Limb (tissue), 2 donors: ENCODE measurements at regions not wholly inside any gene's neighbourhood (a gene's known extent, or its start where the extent isn't known, plus 50 kb on each side); places are given as distances from the start of the nearest gene placed in this dataset.
A peak's percentile ranks its signal among the peaks of the same experiment; 100 is the strongest.

Experiments
- DNase-seq, 2 donors: peaks; one replicate each; pipeline ENCODE4 v3.0.0-alpha.2; 2016; ENCODE audit errors: extremely low spot score in 2 of 2

DNA sequence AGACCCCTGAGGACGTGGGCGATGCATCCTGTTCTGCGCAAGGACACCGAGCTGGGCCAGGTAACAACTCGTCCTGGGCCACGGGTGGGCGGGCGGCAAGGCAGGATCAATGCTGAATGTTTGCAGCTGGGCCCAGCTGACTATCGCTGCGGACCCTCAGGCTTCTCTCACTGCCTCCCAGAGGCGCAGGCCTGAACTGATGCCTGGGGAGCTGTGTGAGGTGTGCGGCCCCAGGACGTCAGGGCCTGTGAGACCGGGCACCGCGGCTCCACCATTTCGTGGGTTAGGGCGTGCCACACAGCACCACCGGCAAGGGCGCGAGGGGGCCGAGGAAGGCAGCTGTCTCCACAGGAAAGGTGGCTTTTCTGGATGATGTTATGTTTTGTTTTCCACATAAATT, 307.4 kb downstream of the NDUFA10 start:
- DNase-seq, result no peak

DNA sequence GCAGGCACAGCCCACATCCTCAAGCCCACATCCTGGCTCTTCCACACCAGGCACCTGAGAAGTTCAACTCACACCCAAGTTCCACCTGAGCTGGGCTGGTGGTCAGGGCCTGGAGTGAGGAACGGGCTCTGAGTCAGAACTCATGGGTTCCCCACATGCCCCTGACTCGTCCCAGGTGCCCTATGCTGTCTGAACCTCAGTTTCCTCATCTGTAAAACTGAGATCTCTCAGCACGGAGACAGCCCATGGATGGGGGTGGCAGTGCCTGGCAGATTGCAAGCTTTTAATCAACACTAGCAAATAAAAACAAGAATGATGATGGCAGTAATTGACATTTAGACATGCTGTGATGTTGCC, 307.8 kb downstream of the NDUFA10 start:
- DNase-seq, result no peak

DNA sequence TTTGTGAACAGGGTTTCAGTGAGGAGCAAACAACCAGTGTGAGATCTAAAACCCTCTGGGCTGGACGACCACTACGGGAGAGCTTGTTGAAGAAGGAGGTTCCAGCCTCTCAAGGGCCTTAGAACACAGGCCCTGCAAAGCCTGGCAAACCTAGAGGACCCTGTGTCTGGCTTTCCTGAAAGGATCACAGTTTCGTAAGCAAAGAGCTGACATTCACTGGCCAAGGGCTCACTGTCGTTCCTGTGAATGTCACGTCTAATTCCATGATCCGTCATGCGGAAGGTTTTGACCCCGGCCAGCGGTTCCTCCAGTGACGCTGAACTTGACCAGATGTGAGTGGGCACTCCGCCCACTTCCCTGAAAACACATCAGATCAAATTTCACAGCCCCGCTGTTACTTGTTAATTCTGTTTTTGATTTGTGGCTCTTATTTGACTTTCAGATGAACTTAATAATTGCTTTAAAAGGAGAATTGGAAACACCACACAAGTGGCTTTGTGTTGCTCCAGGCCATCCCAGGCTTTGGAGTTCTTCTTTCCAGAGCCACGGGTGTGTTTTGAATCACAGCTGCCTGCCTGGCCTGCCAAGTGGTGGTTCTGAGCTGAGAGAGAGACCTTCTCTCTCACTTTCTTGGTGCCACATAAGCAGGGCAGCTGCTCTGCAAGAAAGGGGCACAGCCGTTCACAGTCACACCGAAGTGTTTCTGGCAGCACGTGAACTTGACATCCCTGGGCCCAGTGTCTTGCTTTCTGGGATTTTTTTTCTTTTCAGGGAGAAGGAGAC, 308.4 kb downstream of the NDUFA10 start:
- DNase-seq, result peak; percentile 63 to 78

- no peak for DNase-seq
Measured at GRCh38 chr2:239716009-239716408, 309.1 kb downstream of the NDUFA10 start.

- DNase-seq, result no peak
Measured at GRCh38 chr2:239715606-239716005, 309.5 kb downstream of the NDUFA10 start.

- no peak for DNase-seq
Measured at GRCh38 chr2:239715202-239715601, 309.9 kb downstream of the NDUFA10 start.

GRCh38 chr2:239714116-239714515, 311.0 kb downstream of the NDUFA10 start:
- no peak for DNase-seq

DNA sequence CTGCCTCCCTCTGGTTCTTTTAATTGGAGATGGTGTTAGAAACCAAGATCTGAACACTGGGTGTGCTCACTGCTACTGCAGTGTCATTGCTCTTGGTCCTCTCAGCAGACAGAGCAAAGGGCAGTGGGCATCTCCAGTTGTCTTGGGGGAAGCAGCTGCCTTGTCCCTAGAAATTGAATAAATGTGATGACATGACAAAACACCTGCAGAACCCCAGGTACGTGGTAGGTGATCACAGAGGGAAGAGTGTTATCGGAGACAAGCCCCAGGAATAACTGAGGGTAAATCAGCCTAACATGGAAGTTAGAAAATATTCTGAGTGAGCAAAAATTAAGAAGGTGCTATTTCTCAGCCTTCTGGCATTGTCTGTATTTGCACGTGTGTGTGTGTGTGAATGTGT, 311.9 kb upstream of the HDAC4 start:
- DNase-seq, result no peak

- no peak for DNase-seq
Measured at GRCh38 chr2:239711911-239712570, 311.2 kb upstream of the HDAC4 start.

GRCh38 chr2:239710953-239711861, 310.4 kb upstream of the HDAC4 start:
- no peak for DNase-seq

DNA sequence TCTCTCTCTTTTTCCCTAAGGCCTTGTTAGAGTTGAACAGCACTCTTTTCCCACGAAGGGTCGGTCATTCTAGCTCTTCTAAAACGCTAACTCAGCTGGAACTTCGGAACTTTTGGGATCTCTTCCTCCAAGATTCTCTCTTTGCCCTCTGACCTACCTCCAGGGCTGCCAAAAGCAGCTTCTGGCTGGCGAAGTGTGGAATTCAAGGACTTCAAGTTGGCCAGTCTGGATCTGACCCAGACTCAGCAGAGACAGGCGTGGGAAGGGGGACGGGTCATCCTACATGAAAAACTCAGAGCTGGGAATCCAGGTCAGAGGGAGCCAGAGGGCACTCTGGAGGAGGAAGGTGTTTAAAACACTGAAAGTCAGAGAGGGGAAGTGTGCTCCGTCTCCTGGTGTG, 305.5 kb upstream of the HDAC4 start:
- no peak for DNase-seq

- no peak for DNase-seq
Measured at GRCh38 chr2:239704737-239705136, 303.9 kb upstream of the HDAC4 start.

- no peak for DNase-seq
Measured at GRCh38 chr2:239703834-239704233, 303.0 kb upstream of the HDAC4 start.

GRCh38 chr2:239700686-239701345, 300.0 kb upstream of the HDAC4 start:
- no peak for DNase-seq

DNA sequence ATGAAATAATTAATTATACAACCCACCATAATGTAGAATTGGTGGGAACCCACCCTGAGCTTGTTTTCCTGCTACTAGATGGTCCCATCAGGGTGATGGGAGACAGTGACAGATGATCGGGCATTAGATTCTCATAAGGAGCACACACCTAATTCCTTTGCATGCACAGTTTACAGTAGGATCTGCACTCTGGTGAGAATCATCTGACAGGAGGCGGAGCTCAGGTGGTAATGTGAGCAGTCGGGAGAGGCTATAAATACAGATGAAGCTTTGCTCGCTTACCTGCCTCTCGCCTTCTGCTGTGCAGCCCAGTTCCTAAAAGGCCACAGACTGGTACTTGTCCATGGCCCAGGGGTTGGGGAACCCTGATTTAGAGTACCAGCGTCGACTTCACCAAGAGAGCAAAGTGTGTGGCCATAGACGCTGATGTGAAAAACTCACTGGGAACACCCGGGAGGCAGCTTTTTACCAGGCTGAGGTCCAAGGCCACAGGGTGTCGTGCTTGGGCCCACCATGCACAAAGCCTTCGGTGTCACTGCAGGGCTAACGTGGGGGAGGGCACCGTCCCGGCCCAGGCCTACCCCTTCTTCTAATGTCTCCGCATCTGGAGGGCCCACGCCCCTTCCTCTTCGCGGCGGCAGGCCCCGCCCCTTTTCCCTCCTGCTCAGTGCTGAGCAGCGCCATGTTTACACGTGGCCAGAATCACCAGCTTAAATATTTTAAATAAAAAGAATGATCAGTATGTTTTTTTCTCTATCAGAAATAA, 296.8 kb upstream of the HDAC4 start:
- no peak for DNase-seq

GRCh38 chr2:239696559-239697207, 295.9 kb upstream of the HDAC4 start:
- DNase-seq, result no peak

GRCh38 chr2:239695728-239696240, 295.0 kb upstream of the HDAC4 start:
- DNase-seq, result no peak

GRCh38 chr2:239695106-239695727, 294.4 kb upstream of the HDAC4 start:
- no peak for DNase-seq

GRCh38 chr2:239694487-239694886, 293.7 kb upstream of the HDAC4 start:
- no peak for DNase-seq
